ENCODE measurements at regions not wholly inside any gene's neighbourhood (a gene's known extent, or its start where the extent isn't known, plus 50 kb on each side); places are given as distances from the start of the nearest gene placed in this dataset.

DNA sequence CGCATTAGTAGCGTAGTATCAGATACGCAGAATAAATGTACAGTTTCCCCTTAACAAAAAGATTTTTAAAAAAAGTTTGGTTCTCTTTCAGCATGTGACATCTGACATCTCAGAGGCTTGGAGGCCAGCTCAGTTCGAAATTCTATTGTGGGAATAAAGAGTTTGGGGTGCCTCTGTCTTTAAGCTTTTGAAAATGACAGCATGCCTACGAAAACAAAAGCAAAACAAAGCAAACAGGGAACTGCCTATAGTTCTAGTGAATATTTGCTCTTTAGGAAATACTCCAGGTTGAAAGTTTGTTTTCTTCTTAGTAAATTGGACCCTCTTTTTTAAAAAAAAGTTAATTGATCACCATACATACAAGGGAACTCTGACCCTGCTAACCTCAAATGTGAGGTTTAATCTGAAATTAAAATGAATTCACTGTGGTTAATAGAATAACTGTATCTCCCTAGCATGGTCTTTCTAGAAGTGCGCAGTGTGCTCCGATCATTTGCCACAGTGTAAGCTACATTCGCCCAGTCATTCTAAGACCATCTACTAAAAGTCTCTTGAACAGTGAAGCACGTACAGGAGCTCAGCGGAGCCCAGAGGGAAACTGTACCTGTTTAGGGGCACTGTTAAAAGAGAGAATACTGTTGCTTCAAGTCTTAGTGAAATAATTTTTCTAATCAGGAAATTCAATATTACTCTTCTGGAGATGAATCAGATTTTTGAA, 347.0 kb upstream of the CDH2 start:
- no peaks in the 10 kb centered on the region for H3K4me1 ChIP-seq (ENCODE audit: insufficient read depth)
- DNase-seq (ENCODE audit: low spot score) = no peak
- H3K9me2 ChIP-seq (replicated peaks; ENCODE audit: insufficient read depth) = no peaks in the 10 kb centered on the region
- H3K4me2 ChIP-seq = no peak overlapping the region
- no peak overlapping the region for H3K4me3 ChIP-seq
- no peaks in the 10 kb centered on the region for H4K20me1 ChIP-seq (ENCODE audit: insufficient read depth, poor library complexity, severe bottlenecking)
- H3K36me3 ChIP-seq (replicated peaks; ENCODE audit: insufficient read depth, low read depth) = no peaks in the 10 kb centered on the region
- TF ChIP-seq EZH2 (IDR thresholded peaks at IDR 0.05; ENCODE audit: borderline replicate concordance) = no peak
- TF ChIP-seq EZH2phosphoT487 (IDR thresholded peaks at IDR 0.05; ENCODE audit: low read depth, severe bottlenecking, unreplicated experiment) = no peak
- TF ChIP-seq CTCF (IDR thresholded peaks at IDR 0.05; ENCODE audit: poor library complexity) = no peak
- no peak overlapping the region for H2AFZ ChIP-seq
- H3K79me2 ChIP-seq = no peaks in the 10 kb centered on the region
- WGBS (ENCODE audit: low lambda C conversion rate, missing lambda C conversion rate) = 90% methylated on average over 10 of the region's 10 CpGs
- no peaks in the 10 kb centered on the region for H3K27me3 ChIP-seq
- H3K27ac ChIP-seq = no peak overlapping the region
- no peaks in the 10 kb centered on the region for H3K9me3 ChIP-seq (ENCODE audit: low read depth)

- H3K9me2 ChIP-seq (replicated peaks; ENCODE audit: insufficient read depth) = no peaks in the 10 kb centered on the region
- H3K4me1 ChIP-seq (ENCODE audit: insufficient read depth) = no peaks in the 10 kb centered on the region
- no peaks in the 10 kb centered on the region for H3K36me3 ChIP-seq (replicated peaks; ENCODE audit: insufficient read depth, low read depth)
- H3K4me3 ChIP-seq = no peak overlapping the region
- WGBS (ENCODE audit: low lambda C conversion rate, missing lambda C conversion rate) = 60% methylated on average over 4 of the region's 4 CpGs
- H3K9me3 ChIP-seq (ENCODE audit: low read depth) = no peaks in the 10 kb centered on the region
- H3K27me3 ChIP-seq = no peaks in the 10 kb centered on the region
- no peak overlapping the region for H2AFZ ChIP-seq
- no peak overlapping the region for H3K4me2 ChIP-seq
- no peaks in the 10 kb centered on the region for H3K79me2 ChIP-seq
- TF ChIP-seq EZH2 (IDR thresholded peaks at IDR 0.05; ENCODE audit: borderline replicate concordance) = no peak
- TF ChIP-seq EZH2phosphoT487 (IDR thresholded peaks at IDR 0.05; ENCODE audit: low read depth, severe bottlenecking, unreplicated experiment) = no peak
- no peak for TF ChIP-seq CTCF (IDR thresholded peaks at IDR 0.05; ENCODE audit: poor library complexity)
- no peak overlapping the region for H3K27ac ChIP-seq
- no peak for DNase-seq (ENCODE audit: low spot score)
- no peaks in the 10 kb centered on the region for H4K20me1 ChIP-seq (ENCODE audit: insufficient read depth, poor library complexity, severe bottlenecking)
Observed at GRCh38 chr18:28522236-28522635, 345.3 kb upstream of the CDH2 start.

- no peak for DNase-seq (ENCODE audit: low spot score)
- Histone ChIP-seq H2AFZ (no peak overlapping the region), H3K4me2 (no peak overlapping the region), H3K27me3 (no peaks in the 10 kb centered on the region), H3K4me3 (no peak overlapping the region), H3K27ac (no peak overlapping the region), H3K9me3 (ENCODE audit: low read depth) (no peaks in the 10 kb centered on the region), H4K20me1 (ENCODE audit: insufficient read depth, poor library complexity, severe bottlenecking) (no peaks in the 10 kb centered on the region), H3K4me1 (ENCODE audit: insufficient read depth) (no peaks in the 10 kb centered on the region), H3K79me2 (no peaks in the 10 kb centered on the region), H3K9me2 (replicated peaks; ENCODE audit: insufficient read depth) (no peaks in the 10 kb centered on the region), H3K36me3 (replicated peaks; ENCODE audit: insufficient read depth, low read depth) (no peaks in the 10 kb centered on the region)
- TF ChIP-seq CTCF (IDR thresholded peaks at IDR 0.05; ENCODE audit: poor library complexity) = no peak
- TF ChIP-seq EZH2 (IDR thresholded peaks at IDR 0.05; ENCODE audit: borderline replicate concordance) = no peak
- TF ChIP-seq EZH2phosphoT487 (IDR thresholded peaks at IDR 0.05; ENCODE audit: low read depth, severe bottlenecking, unreplicated experiment) = no peak
- WGBS (ENCODE audit: low lambda C conversion rate, missing lambda C conversion rate) = 91% methylated on average over 5 of the region's 5 CpGs
Observed at GRCh38 chr18:28519997-28520396, 343.1 kb upstream of the CDH2 start.

All from hepatocyte (in vitro differentiated cells).